Thoracic aorta (tissue), 2 donors: ENCODE measurements at regions not wholly inside any gene's neighbourhood (a gene's known extent, or its start where the extent isn't known, plus 50 kb on each side); places are given as distances from the start of the nearest gene placed in this dataset.

Experiments used
- ATAC-seq: fragments of 150-250 bp; one replicate; pipeline ENCODE4 v1.8.0; 2017; ENCODE audit warnings: low read depth; ENCODE audit not compliant: insufficient number of reproducible peaks, low FRiP score
- DNase-seq: peaks from one replicate; pipeline ENCODE4 v3.0.0-alpha.2; 2020; ENCODE audit warnings: low spot score
- H3K27ac ChIP-seq, 2 donors: fragments of 200-600 bp; sonication (generic); 1 replicate in 1 of 2; 2 replicates in 1 of 2; pipeline ENCODE4 v1.5.1; 2016; ENCODE audit warnings: mild to moderate bottlenecking in 2 of 2, moderate library complexity in 2 of 2
- H3K27me3 ChIP-seq: fragments of 200-600 bp; sonication (generic); replicated peaks from 2 replicates; pipeline ENCODE4 v1.6.0; 2016; ENCODE audit warnings: mild to moderate bottlenecking; ENCODE audit not compliant: insufficient read depth
- H3K36me3 ChIP-seq: fragments of 200-600 bp; sonication (generic); one replicate; pipeline ENCODE4 v1.5.1; 2016
- H3K4me1 ChIP-seq, 2 donors: fragments of 200-600 bp; sonication (generic); 1 replicate in 1 of 2; 2 replicates in 1 of 2; pipeline versions ENCODE4 v1.5.1 to v1.6.0; 2016; ENCODE audit warnings: low read depth in 2 of 2, mild to moderate bottlenecking in 1 of 2; ENCODE audit not compliant: control insufficient read depth in 1 of 2
- H3K4me3 ChIP-seq: fragments of 200-600 bp; sonication (generic); 2 replicates; pipeline ENCODE4 v1.5.1; 2016; ENCODE audit warnings: mild to moderate bottlenecking
- H3K9me3 ChIP-seq: fragments of 200-600 bp; sonication (generic); 2 replicates; pipeline ENCODE4 v1.5.1; 2016
- CTCF ChIP-seq: fragments of 200-600 bp; sonication (generic); IDR thresholded peaks from one replicate; pipeline ENCODE4 v1.5.1; 2019; ENCODE audit warnings: antibody characterized with exemption

- TF ChIP-seq CTCF: no peak
- H3K36me3 ChIP-seq: no peaks in the 10 kb centered on the region
- H3K27me3 ChIP-seq: no peaks in the 10 kb centered on the region
- ATAC-seq (no peak), DNase-seq (no peak)
- H3K4me3 ChIP-seq: no peak overlapping the region
- H3K4me1 ChIP-seq: peaks cover 0 to under 1% of the 10 kb centered on the region in 2 donors
- no peak overlapping the region for H3K27ac ChIP-seq
- no peaks in the 10 kb centered on the region for H3K9me3 ChIP-seq
Measured at GRCh38 chr2:228840113-228840742, 430.9 kb downstream of the PID1 start.

GRCh38 chr2:228839421-228839876, 431.6 kb downstream of the PID1 start:
- ATAC-seq (no peak), DNase-seq (no peak)
- no peak overlapping the region for H3K27ac ChIP-seq
- no peaks in the 10 kb centered on the region for H3K4me1 ChIP-seq
- no peak for TF ChIP-seq CTCF
- no peaks in the 10 kb centered on the region for H3K36me3 ChIP-seq
- H3K27me3 ChIP-seq: no peaks in the 10 kb centered on the region
- no peaks in the 10 kb centered on the region for H3K9me3 ChIP-seq
- H3K4me3 ChIP-seq: no peak overlapping the region

GRCh38 chr2:228838819-228839218, 432.3 kb downstream of the PID1 start:
- no peaks in the 10 kb centered on the region for H3K9me3 ChIP-seq
- no peak for TF ChIP-seq CTCF
- no peaks in the 10 kb centered on the region for H3K4me1 ChIP-seq
- ATAC-seq (no peak), DNase-seq (no peak)
- no peak overlapping the region for H3K27ac ChIP-seq
- H3K4me3 ChIP-seq: no peak overlapping the region
- H3K36me3 ChIP-seq: no peaks in the 10 kb centered on the region
- H3K27me3 ChIP-seq: no peaks in the 10 kb centered on the region

GRCh38 chr2:228828397-228828796, 442.7 kb downstream of the PID1 start:
- ATAC-seq (no peak), DNase-seq (no peak)
- H3K9me3 ChIP-seq: no peaks in the 10 kb centered on the region
- H3K4me3 ChIP-seq: no peak overlapping the region
- TF ChIP-seq CTCF: no peak
- H3K4me1 ChIP-seq: no peaks in the 10 kb centered on the region
- no peaks in the 10 kb centered on the region for H3K27me3 ChIP-seq
- no peaks in the 10 kb centered on the region for H3K36me3 ChIP-seq
- H3K27ac ChIP-seq: no peak overlapping the region

- DNase-seq: no peak
- Histone ChIP-seq H3K27ac (no peak overlapping the region), H3K4me1 (no peaks in the 10 kb centered on the region), H3K4me3 (no peak overlapping the region), H3K36me3 (no peaks in the 10 kb centered on the region), H3K9me3 (no peaks in the 10 kb centered on the region), H3K27me3 (no peaks in the 10 kb centered on the region)
- no peak for TF ChIP-seq CTCF
- no peak for ATAC-seq
Measured at GRCh38 chr2:228827056-228827700, 443.9 kb downstream of the PID1 start.
